SK-N-SH treated with all-trans-retinoic acid at 6 μM for 48 hours (cell line): ENCODE measurements at regions not wholly inside any gene's neighbourhood (a gene's known extent, or its start where the extent isn't known, plus 50 kb on each side); places are given as distances from the start of the nearest gene placed in this dataset.

ENCODE experiments used
- ESRRG ChIP-seq: fragments of 250-450 bp; sonication (Bioruptor Pico); IDR thresholded peaks from 2 replicates; pipeline ENCODE4 v1.6.1; 2021; ENCODE audit warnings: mild to moderate bottlenecking
- GLIS3 ChIP-seq: fragments of 250-450 bp; sonication (Bioruptor Pico); IDR thresholded peaks from 2 replicates; pipeline ENCODE4 v1.5.0; 2020; ENCODE audit warnings: mild to moderate bottlenecking, moderate library complexity
- PATZ1 ChIP-seq: fragments of 250-450 bp; sonication (Bioruptor Pico); IDR thresholded peaks from 2 replicates; pipeline ENCODE4 v1.8.0; 2020; ENCODE audit warnings: mild to moderate bottlenecking, moderate library complexity, borderline replicate concordance
- PPARA ChIP-seq: fragments of 250-450 bp; sonication (Bioruptor Pico); IDR thresholded peaks from 2 replicates; pipeline ENCODE4 v1.5.0; 2020; ENCODE audit warnings: mild to moderate bottlenecking, borderline replicate concordance
- TCF4 ChIP-seq: fragments of 250-450 bp; sonication (Bioruptor Pico); IDR thresholded peaks from 2 replicates; pipeline ENCODE4 v1.8.0; 2021; ENCODE audit warnings: mild to moderate bottlenecking, moderate library complexity, borderline replicate concordance
- TOX ChIP-seq: fragments of 250-450 bp; sonication (Bioruptor Pico); IDR thresholded peaks from 2 replicates; pipeline ENCODE4 v1.8.0; 2021; ENCODE audit warnings: mild to moderate bottlenecking, moderate library complexity, borderline replicate concordance
- ZNF565 ChIP-seq: fragments of 450-650 bp; formaldehyde crosslinking; conservative IDR thresholded peaks from 2 replicates; pipeline ENCODE4 v1.5.0; 2020; ENCODE audit warnings: low read depth, mild to moderate bottlenecking, moderate library complexity
- ZNF8 ChIP-seq: fragments of 450-650 bp; formaldehyde crosslinking; IDR thresholded peaks from 2 replicates; pipeline ENCODE4 v1.5.0; 2020; ENCODE audit warnings: mild to moderate bottlenecking, moderate library complexity
- TF ChIP-seq, protein P1 (sequence below): fragments of 250-450 bp; sonication (Bioruptor Pico); IDR thresholded peaks from 2 replicates; pipeline ENCODE4 v1.5.1; 2021; ENCODE audit warnings: mild to moderate bottlenecking, moderate library complexity

DNA sequence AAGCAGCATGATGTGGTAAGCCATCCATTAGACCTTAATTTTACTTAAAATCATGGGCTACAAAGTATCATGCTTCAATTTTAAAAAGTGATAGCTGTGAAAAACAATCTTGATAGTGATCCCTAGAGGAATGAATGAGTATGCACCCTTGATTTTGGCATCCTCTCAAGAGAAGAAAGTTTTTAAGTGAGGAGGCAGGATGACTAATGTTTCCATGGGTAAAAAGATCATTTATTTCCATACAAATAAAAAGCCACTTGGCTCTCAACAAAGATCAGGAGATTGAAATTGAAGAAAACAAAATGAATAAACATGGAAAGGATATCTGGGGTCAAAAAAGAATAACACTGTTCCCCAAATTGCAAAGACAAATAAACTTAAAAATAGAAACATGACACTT, 305.4 kb downstream of the MEX3B start:
- TF ChIP-seq ZNF565 (no peak), ZNF8 (no peak), TOX (CRISPR knock-in tag) (no peak), GLIS3 (no peak), PATZ1 (no peak), TCF4 (CRISPR knock-in tag) (no peak), PPARA (no peak), ESRRG (no peak)
- TF ChIP-seq, protein P1, sequence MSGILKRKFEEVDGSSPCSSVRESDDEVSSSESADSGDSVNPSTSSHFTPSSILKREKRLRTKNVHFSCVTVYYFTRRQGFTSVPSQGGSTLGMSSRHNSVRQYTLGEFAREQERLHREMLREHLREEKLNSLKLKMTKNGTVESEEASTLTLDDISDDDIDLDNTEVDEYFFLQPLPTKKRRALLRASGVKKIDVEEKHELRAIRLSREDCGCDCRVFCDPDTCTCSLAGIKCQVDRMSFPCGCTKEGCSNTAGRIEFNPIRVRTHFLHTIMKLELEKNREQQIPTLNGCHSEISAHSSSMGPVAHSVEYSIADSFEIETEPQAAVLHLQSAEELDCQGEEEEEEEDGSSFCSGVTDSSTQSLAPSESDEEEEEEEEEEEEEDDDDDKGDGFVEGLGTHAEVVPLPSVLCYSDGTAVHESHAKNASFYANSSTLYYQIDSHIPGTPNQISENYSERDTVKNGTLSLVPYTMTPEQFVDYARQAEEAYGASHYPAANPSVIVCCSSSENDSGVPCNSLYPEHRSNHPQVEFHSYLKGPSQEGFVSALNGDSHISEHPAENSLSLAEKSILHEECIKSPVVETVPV (CRISPR knock-in tag): no peak
